OCI-LY1 (cell line): ENCODE measurements at regions not wholly inside any gene's neighbourhood (a gene's known extent, or its start where the extent isn't known, plus 50 kb on each side); places are given as distances from the start of the nearest gene placed in this dataset.

ENCODE experiments used
- CTCF ChIP-seq: fragments of 200-600 bp; sonication (generic), shearing (Covaris generic); IDR thresholded peaks from 2 replicates; pipeline ENCODE4 v1.5.1; 2017; ENCODE audit warnings: mild to moderate bottlenecking, antibody characterized with exemption, low read length, moderate library complexity, mixed read lengths
- EZH2 ChIP-seq: fragments of 200-600 bp; sonication (generic), shearing (Covaris generic); IDR thresholded peaks from 2 replicates; pipeline ENCODE4 v1.8.0; 2017; ENCODE audit warnings: borderline replicate concordance, mixed run types, mild to moderate bottlenecking, antibody characterized with exemption, low read length, moderate library complexity, mixed read lengths

- TF ChIP-seq CTCF (peak; percentile 64), EZH2 (no peak)
Measured at GRCh38 chrX:25144043-25144940, 128.5 kb upstream of the ARX start.
